Stomach (tissue), 4 donors: ENCODE measurements at regions not wholly inside any gene's neighbourhood (a gene's known extent, or its start where the extent isn't known, plus 50 kb on each side); places are given as distances from the start of the nearest gene placed in this dataset.

Experiments used
- CTCF ChIP-seq, 7 experiments: fragments of 450-650 bp in 4 of 7; fragments of 200-600 bp in 3 of 7; sonication (generic) in 3 of 7; IDR thresholded peaks; one replicate each; pipeline ENCODE4 v1.5.1; 2016 to 2019; ENCODE audit warnings: antibody characterized with exemption in 7 of 7, control low read depth in 2 of 7, mild to moderate bottlenecking in 1 of 7
- POLR2A ChIP-seq, 4 donors: fragments of 450-650 bp; IDR thresholded peaks; one replicate each; pipeline ENCODE4 v1.6.1; 2016; ENCODE audit warnings: antibody characterized with exemption in 4 of 4, control low read depth in 2 of 4, mild to moderate bottlenecking in 1 of 4, moderate library complexity in 1 of 4
- POLR2AphosphoS5 ChIP-seq, 3 donors: sonication (generic); formaldehyde crosslinking; IDR thresholded peaks; one replicate each; pipeline ENCODE4 v1.6.1; 2016; ENCODE audit warnings: antibody characterized with exemption in 3 of 3

- no peak for TF ChIP-seq POLR2A (IDR thresholded peaks at IDR 0.05)
- TF ChIP-seq CTCF (IDR thresholded peaks at IDR 0.05): no peak
- TF ChIP-seq POLR2AphosphoS5 (IDR thresholded peaks at IDR 0.05): no peak
These were observed 67.7 kb upstream of the PTHLH start for GRCh38 chr12:28040246-28040645.
